ENCODE measurements at regions not wholly inside any gene's neighbourhood (a gene's known extent, or its start where the extent isn't known, plus 50 kb on each side); places are given as distances from the start of the nearest gene placed in this dataset.
A peak's percentile ranks its signal among the peaks of the same experiment; 100 is the strongest.

GRCh38 chr17:74079537-74080300 is 123.8 kb upstream of the RPL38 start:
- no peak overlapping the region for H3K4me3 ChIP-seq (ENCODE audit: low read depth, low read length)
- no peak for DNase-seq (ENCODE audit: low read depth)

GRCh38 chr17:74080656-74081582 is 122.6 kb upstream of the RPL38 start:
- DNase-seq (ENCODE audit: low read depth): no peak
- no peak overlapping the region for H3K4me3 ChIP-seq (ENCODE audit: low read depth, low read length)

GRCh38 chr17:74082886-74083285 is 120.6 kb upstream of the RPL38 start:
- H3K4me3 ChIP-seq (ENCODE audit: low read depth, low read length): no peak overlapping the region
- no peak for DNase-seq (ENCODE audit: low read depth)

- no peak for DNase-seq (ENCODE audit: low read depth)
- H3K4me3 ChIP-seq (ENCODE audit: low read depth, low read length): no peak overlapping the region
Measured at GRCh38 chr17:74083321-74083720, 120.2 kb upstream of the RPL38 start.

- DNase-seq (ENCODE audit: low read depth): no peak
- no peak overlapping the region for H3K4me3 ChIP-seq (ENCODE audit: low read depth, low read length)
Measured at GRCh38 chr17:74085434-74085833, 118.0 kb upstream of the RPL38 start.

DNA sequence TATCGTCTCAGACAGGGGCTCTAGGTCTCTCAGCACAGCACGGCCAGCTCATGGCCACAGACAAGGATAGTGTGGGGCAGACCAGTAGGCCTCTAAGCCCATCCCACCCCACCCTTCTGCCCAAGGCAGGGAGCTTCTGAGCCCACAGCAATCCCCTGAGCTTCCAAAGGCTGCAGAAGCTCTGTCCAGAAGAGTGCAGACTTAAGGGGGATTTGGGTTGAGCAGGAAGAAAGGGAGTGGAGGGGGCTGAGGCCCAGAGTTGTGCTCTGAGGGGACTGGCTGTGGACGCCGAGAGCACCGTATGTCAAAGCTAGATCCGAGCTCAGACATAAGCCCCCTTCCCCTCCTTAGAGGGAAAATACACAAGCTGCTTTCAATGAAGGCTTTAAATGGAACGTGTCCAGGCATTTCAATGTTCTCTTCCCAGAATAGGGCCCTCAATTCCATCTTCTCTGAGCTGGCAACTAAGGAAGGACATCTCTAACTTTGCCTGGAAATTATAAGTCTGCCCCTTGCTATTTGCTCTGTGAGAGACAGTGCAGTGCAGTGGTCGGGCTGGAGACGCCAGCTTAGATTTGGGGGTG is 116.4 kb upstream of the RPL38 start:
- H3K4me3 ChIP-seq (ENCODE audit: low read depth, low read length): no peak overlapping the region
- no peak for DNase-seq (ENCODE audit: low read depth)

GRCh38 chr17:74088285-74088933 is 115.1 kb upstream of the RPL38 start:
- no peak for DNase-seq (ENCODE audit: low read depth)

DNA sequence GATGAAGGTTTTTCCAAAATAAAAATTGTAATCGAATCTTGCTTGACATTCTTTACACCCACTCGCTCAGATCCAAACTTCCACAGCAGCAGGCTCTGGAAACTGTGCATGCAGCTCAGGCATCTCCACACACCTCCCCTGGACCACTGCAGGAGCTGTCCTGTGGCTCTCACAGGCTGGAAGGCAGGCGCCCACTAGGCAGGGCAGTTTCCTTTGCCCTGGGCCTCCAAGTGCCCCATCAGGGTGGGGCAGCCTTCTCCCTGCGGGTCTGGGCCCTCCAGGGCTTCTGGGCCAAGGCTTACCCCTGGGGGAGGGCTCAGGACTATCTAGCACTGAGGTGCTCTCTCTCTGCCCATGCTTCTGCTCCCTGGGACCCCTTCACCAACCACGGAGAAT is 114.5 kb upstream of the RPL38 start:
- no peak overlapping the region for H3K4me3 ChIP-seq (ENCODE audit: low read depth, low read length)
- no peak for DNase-seq (ENCODE audit: low read depth)

More at GRCh38 chr17:74088285-74088933, 115.1 kb upstream of the RPL38 start:
- no peak overlapping the region for H3K4me3 ChIP-seq (ENCODE audit: low read depth, low read length)

DNA sequence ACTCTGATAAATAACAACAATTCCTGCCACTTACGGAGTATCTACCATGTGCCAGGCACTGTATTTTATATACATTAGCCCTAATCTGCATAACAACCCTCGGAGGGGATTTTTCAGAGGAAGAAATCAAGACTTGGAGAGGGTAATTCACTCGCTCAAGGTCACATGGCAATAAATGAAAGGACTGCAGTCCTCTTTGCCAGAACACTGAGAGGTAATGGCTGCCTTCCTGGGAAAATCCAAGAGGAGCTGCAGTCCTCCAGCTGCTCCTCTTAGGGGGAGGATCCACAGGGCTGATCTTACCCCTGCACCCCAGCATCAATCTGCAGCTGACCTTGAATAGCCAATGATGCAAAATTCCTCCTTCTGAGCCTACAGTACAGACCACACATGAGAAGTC is 114.1 kb upstream of the RPL38 start:
- no peak overlapping the region for H3K4me3 ChIP-seq (ENCODE audit: low read depth, low read length)
- DNase-seq (ENCODE audit: low read depth): no peak

DNA sequence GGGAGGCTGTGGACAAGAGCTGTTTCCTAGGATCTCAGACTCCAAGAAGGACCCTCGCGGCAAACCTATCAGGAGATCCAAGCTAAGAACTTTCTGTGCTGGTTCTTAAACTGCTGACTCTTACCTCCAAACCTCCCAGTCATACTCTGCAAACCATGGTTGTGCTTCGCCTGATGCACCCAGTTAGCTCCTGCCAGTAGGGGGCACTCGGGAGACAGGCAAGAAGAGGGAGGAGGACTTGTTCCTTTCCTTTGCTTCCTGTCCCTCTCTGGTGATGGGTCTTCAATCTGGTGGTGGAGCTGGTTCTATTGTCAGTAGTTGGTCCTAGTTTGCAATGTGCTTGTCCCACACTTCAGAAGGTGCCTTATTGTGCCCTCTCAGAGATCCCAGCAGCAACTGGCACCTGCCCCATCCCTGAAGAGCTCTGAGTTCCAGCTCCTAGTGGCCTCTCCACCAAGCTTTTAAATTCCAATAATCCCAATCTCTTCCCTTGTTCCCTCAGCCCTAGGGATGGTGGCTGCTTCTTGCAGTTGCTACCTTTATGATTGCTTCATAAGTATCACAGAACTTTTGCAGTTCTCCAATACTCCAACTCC is 113.5 kb upstream of the RPL38 start:
- H3K4me3 ChIP-seq (ENCODE audit: low read depth, low read length): no peak overlapping the region
- DNase-seq (ENCODE audit: low read depth): peak; percentile 4

DNA sequence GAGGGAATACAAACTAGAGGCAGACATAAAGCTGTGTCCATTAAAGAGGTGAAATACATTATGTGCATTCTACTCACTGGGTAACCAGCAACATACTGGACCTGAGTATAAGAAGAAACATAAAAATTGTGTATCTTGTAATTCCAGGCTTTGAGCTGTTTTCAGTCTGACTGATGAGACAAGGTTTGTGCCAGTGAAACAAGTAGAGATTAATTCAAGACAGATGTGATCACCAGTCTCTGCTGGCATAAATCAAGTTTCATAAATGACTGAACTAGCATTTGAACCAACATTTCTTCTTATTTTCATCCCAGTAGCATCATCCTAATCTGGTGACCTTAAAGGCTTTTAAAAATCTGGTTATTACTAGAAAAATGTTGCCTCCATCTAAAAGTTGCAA is 108.8 kb upstream of the RPL38 start:
- H3K4me3 ChIP-seq (ENCODE audit: low read depth, low read length): no peak overlapping the region
- no peak for DNase-seq (ENCODE audit: low read depth)

DNA sequence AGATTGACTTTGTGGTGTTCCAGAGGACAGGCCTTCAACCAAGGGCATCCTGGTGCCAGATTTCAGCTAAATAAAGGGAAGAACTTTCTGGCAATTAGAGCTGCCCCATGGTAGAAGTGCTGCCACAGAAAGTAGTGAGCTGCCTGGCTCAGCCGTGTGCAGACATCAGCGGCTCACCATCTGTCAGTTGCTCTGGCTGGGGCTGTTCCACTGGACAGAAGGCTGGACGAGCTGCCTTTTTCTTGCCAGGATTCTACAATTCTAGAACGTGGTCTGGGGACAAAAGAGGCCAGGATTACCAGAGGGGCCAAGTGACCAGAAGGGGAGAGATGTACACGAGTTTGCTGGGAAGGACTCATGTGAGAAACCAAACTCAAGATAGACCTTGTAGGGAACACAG is 107.0 kb upstream of the RPL38 start:
- no peak overlapping the region for H3K4me3 ChIP-seq (ENCODE audit: low read depth, low read length)
- DNase-seq (ENCODE audit: low read depth): no peak

GRCh38 chr17:74097450-74098135 is 105.9 kb upstream of the RPL38 start:
- H3K4me3 ChIP-seq (ENCODE audit: low read depth, low read length): no peak overlapping the region
- no peak for DNase-seq (ENCODE audit: low read depth)

DNA sequence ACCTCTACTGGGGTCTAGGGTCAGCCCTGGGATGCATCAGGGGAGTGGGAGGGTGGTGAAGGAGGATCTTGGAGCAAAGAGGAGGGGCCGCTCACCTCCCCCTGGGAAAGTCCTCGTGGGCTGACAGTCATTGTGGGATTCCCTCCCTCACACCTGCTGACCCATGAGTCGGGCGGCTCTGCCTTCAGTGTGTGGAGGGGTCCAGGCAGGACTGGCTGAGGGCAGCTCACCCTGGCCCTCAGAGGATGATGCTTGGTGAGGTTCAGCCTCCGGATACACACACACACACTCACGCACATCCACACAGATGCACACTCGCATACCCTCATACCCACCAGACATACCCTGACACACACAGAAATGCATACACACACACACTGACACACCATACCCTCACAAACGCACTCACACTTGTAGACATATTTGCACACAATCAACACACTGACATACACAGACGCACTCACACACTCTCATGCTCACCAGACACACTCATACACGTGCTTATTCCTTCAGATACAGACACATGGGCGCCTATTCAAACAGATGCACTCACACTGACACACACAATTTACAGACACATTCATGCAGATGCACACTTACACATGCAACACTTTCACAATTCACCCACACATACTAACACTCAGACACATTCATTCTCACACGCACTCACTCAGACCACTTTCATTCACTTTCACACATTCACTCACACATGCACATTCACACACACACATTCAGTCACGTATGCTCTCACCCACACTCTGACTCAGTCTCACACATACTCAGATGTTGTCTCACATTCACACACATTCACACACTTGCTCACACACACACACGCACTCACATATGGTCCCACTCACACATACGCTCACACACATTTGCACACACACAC is 105.1 kb upstream of the RPL38 start:
- DNase-seq (ENCODE audit: low read depth): no peak
- no peak overlapping the region for H3K4me3 ChIP-seq (ENCODE audit: low read depth, low read length)

GRCh38 chr17:74099442-74100340 is 103.8 kb upstream of the RPL38 start:
- no peak for DNase-seq (ENCODE audit: low read depth)
- no peak overlapping the region for H3K4me3 ChIP-seq (ENCODE audit: low read depth, low read length)

DNA sequence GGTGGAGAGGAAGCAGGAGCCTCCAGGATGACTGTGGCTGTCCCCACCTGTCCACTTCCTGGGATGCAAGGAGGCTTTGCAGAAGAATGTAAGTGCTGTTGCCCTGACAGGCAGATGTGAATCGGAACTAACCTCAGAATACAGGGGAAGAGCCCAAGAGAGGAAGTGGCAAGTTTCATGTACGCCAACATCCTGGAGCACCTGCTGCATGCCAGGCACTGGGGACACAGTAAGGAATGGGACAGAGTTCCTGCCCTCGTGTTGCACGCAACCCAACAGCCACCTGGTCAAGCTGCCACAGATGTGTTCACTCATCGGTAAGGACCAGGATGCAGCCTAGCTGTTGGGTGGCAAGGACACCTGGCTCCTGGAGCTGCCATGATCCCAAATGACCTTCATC is 98.6 kb upstream of the RPL38 start:
- no peak for DNase-seq (ENCODE audit: low read depth)
- H3K4me3 ChIP-seq (ENCODE audit: low read depth, low read length): no peak overlapping the region

GRCh38 chr17:74107107-74107506 is 96.4 kb upstream of the RPL38 start:
- DNase-seq (ENCODE audit: low read depth): no peak

More at GRCh38 chr17:74107107-74107506, 96.4 kb upstream of the RPL38 start:
- H3K4me3 ChIP-seq (ENCODE audit: low read depth, low read length): no peak overlapping the region
